Natural killer cell (primary cell): ENCODE measurements at regions not wholly inside any gene's neighbourhood (a gene's known extent, or its start where the extent isn't known, plus 50 kb on each side); places are given as distances from the start of the nearest gene placed in this dataset.

Experiments used
- ATAC-seq, 3 donors: fragments of 150-1000 bp in 2 of 3; fragments of 200-7000 bp in 1 of 3; cut with Tn5 transposase; 1 replicate in 1 of 3; 2 replicates in 2 of 3; pipeline ENCODE4 v1.10.0; 2021; ENCODE audit warnings: mild to moderate bottlenecking in 2 of 3, moderate library complexity in 2 of 3
- DNase-seq, 2 donors: peaks; one replicate each; pipeline versions ENCODE4 v3.0.0 to v3.0.0-alpha.2; 2013 to 2021; ENCODE audit warnings: mixed read lengths in 1 of 2
- H3K27ac ChIP-seq: one replicate; pipeline ENCODE4 v1.5.1; 2013; ENCODE audit warnings: mild to moderate bottlenecking, low read length
- H3K27me3 ChIP-seq: one replicate; pipeline ENCODE4 v1.6.1; 2013; ENCODE audit warnings: low read length; ENCODE audit not compliant: control insufficient read depth, insufficient read depth
- H3K36me3 ChIP-seq: one replicate; pipeline ENCODE4 v1.6.1; 2013; ENCODE audit warnings: low read length; ENCODE audit not compliant: control insufficient read depth, insufficient read depth
- H3K4me1 ChIP-seq: one replicate; pipeline ENCODE4 v1.6.1; 2013; ENCODE audit warnings: low read length; ENCODE audit not compliant: control insufficient read depth, insufficient read depth
- H3K4me3 ChIP-seq: one replicate; pipeline ENCODE4 v1.5.1; 2013; ENCODE audit warnings: low read length
- H3K9me3 ChIP-seq: one replicate; pipeline ENCODE4 v1.6.1; 2013; ENCODE audit warnings: low read length; ENCODE audit not compliant: control insufficient read depth, insufficient read depth
- H3K27ac Mint-ChIP-seq, 2 donors: one replicate each; pipeline ENCODE4 v1.8.0; 2022; ENCODE audit warnings: mild to moderate bottlenecking in 2 of 2, mixed read lengths in 2 of 2, moderate library complexity in 1 of 2
- H3K27me3 Mint-ChIP-seq, 2 donors: one replicate each; pipeline ENCODE4 v1.8.0; 2022; ENCODE audit warnings: low read depth in 2 of 2, mixed read lengths in 2 of 2
- H3K36me3 Mint-ChIP-seq: one replicate; pipeline ENCODE4 v1.8.0; 2022; ENCODE audit warnings: mixed read lengths
- H3K4me1 Mint-ChIP-seq, 2 donors: one replicate each; pipeline ENCODE4 v1.8.0; 2022; ENCODE audit warnings: mixed read lengths in 2 of 2
- H3K4me3 Mint-ChIP-seq: one replicate; pipeline ENCODE4 v1.8.0; 2022; ENCODE audit warnings: mild to moderate bottlenecking, moderate library complexity, mixed read lengths
- H3K9me3 Mint-ChIP-seq, 2 donors: one replicate each; pipeline ENCODE4 v1.8.0; 2022; ENCODE audit warnings: mixed read lengths in 2 of 2
- CTCF ChIP-seq: fragments of 200-600 bp; IDR thresholded peaks from one replicate; pipeline ENCODE4 v1.8.0; 2022; ENCODE audit warnings: antibody characterized with exemption
- WGBS: methylation state at CpG from one replicate; pipeline ENCODE4 v1.1.7; 2013; ENCODE audit warnings: missing lambda C conversion rate; ENCODE audit not compliant: insufficient coverage; 5-methylcytosine and 5-hydroxymethylcytosine counted together
- intact Hi-C: fragments of 100-400 bp; cut with micrococcal nuclease; formaldehyde crosslinking; loops from one replicate; pipeline ENCODE4 v1.14.2; 2022

DNA sequence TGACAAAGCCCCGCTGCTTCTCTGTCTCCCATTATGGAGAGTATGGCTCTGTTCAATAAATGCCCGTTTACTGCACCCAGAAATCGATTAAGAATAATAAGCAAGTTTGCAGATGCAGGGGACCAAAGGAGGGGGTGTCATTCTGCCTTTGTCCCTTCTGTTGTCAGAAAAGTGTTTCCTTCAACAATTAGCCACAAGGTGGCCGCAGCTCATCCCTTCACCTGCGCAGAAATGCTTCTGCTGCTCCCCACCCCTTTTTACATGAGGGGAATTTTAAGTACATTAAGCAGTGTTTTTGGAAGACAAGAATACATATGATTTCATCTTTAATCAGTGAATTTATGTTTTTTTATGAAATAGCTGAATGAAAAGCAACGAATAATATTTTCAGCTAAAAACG lies 175.6 kb upstream of the ARX start:
- Histone ChIP-seq H3K27ac (no peak overlapping the region), H3K4me3 (no peak overlapping the region), H3K27me3 (no peaks in the 10 kb centered on the region), H3K36me3 (no peaks in the 10 kb centered on the region), H3K9me3 (no peaks in the 10 kb centered on the region), H3K4me1 (no peaks in the 10 kb centered on the region)
- intact Hi-C loops = no loop called here
- Mint-ChIP-seq H3K9me3 (peaks cover 2 to 6% of the 10 kb centered on the region in 2 donors), H3K4me3 (no peak overlapping the region), H3K36me3 (no peaks in the 10 kb centered on the region), H3K4me1 (no peaks in the 10 kb centered on the region), H3K27ac (no peak overlapping the region), H3K27me3 (no peaks in the 10 kb centered on the region)
- WGBS = 59% methylated on average over 4 of the region's 7 CpGs
- no peak for DNase-seq
- no peak for TF ChIP-seq CTCF
- no peak for ATAC-seq

DNA sequence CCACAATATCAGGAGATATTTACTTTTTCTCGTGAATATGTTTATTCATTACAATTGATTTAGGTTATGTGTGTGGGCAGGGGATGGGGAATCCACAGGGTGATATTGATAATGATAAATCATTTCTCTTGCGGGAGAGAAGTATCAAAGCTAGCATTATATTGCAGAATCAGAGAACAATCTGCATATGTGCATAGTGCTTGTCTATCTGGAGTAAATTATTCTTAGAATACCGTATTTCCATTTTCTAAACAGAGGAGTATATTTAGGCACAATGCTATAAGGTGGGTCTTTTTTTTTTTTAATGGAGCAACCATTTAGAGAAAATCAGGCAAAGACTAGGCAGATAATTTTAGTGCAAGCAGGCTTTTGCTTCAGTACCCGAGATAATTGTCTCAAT lies 166.0 kb upstream of the ARX start:
- H3K36me3 Mint-ChIP-seq = no peaks in the 10 kb centered on the region
- intact Hi-C loops = no loop called here
- no peak for TF ChIP-seq CTCF

DNA sequence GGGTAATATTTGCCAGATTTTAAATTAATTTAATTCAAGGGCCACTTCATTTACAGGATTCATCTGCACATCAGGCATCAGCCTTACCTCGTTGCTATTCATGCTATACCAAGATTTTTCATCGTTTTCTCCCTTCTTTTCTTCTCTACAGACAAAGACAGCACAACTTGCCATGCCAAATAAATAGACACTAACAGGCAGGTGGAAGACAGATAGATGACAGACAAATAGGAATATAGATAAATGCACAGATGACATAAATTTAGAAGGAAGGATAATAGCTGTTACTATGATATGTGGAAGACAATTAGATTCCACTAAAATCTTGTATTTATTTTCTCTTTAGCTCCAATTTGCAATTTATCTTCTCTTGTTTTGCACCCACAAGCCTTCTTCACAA lies 164.5 kb upstream of the ARX start:
- 75% methylated on average over 1 of the region's 2 CpGs for WGBS
- DNase-seq (no peak), ATAC-seq (no peak)
- no peaks in the 10 kb centered on the region for H3K4me1 Mint-ChIP-seq
- Histone ChIP-seq H3K36me3 (no peaks in the 10 kb centered on the region), H3K9me3 (no peaks in the 10 kb centered on the region), H3K27me3 (no peaks in the 10 kb centered on the region), H3K4me3 (no peak overlapping the region), H3K27ac (no peak overlapping the region), H3K4me1 (no peaks in the 10 kb centered on the region)
- H3K4me3 Mint-ChIP-seq = no peak overlapping the region
- intact Hi-C loops = no loop called here
- H3K27ac Mint-ChIP-seq = no peak overlapping the region
- H3K27me3 Mint-ChIP-seq = peaks cover 0 to 13% of the 10 kb centered on the region in 2 donors
- no peaks in the 10 kb centered on the region for H3K9me3 Mint-ChIP-seq
- TF ChIP-seq CTCF = no peak
- H3K36me3 Mint-ChIP-seq = no peaks in the 10 kb centered on the region

More for the DNA sequence above, 166.0 kb upstream of the ARX start:
- 63% methylated on average over 1 of the region's 4 CpGs for WGBS
- Histone ChIP-seq H3K4me3 (no peak overlapping the region), H3K9me3 (no peaks in the 10 kb centered on the region), H3K4me1 (no peaks in the 10 kb centered on the region), H3K27ac (no peak overlapping the region), H3K36me3 (no peaks in the 10 kb centered on the region), H3K27me3 (no peaks in the 10 kb centered on the region)
- Mint-ChIP-seq H3K4me3 (no peak overlapping the region), H3K9me3 (no peaks in the 10 kb centered on the region), H3K27ac (no peak overlapping the region), H3K27me3 (peaks cover 0 to 12% of the 10 kb centered on the region in 2 donors), H3K4me1 (no peaks in the 10 kb centered on the region)
- ATAC-seq (no peak), DNase-seq (no peak)

GRCh38 chrX:25178555-25178954 lies 162.8 kb upstream of the ARX start:
- Histone ChIP-seq H3K9me3 (no peaks in the 10 kb centered on the region), H3K27me3 (no peaks in the 10 kb centered on the region), H3K27ac (no peak overlapping the region), H3K4me1 (no peaks in the 10 kb centered on the region), H3K4me3 (no peak overlapping the region), H3K36me3 (no peaks in the 10 kb centered on the region)
- Mint-ChIP-seq H3K27me3 (peaks cover 0 to 13% of the 10 kb centered on the region in 2 donors), H3K4me3 (no peak overlapping the region), H3K9me3 (no peaks in the 10 kb centered on the region), H3K36me3 (no peaks in the 10 kb centered on the region), H3K4me1 (no peaks in the 10 kb centered on the region), H3K27ac (no peak overlapping the region)
- ATAC-seq (no peak), DNase-seq (no peak)
- WGBS = 50% methylated on average over 3 of the region's 3 CpGs
- TF ChIP-seq CTCF = no peak
- intact Hi-C loops = no loop called here
